ENCODE measurements at regions not wholly inside any gene's neighbourhood (a gene's known extent, or its start where the extent isn't known, plus 50 kb on each side); places are given as distances from the start of the nearest gene placed in this dataset.

DNA sequence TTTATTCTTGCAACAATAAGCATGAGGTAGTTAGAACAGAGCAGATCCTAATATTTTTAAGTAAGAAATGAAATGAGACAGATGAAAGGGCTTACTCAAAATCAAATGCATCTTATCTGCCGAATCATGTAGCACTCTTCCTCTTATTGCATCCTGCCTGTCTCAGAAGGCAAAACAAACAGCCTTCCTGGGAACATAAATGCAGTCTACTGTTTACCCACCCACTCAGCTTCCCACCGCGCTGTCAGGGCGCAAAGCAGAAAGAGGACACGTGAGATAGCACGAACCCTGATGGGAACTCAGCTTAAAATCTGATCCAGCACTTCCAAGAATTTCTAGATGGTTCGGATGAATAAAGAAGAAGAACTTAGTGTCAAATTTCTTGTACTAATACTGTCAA is 114.4 kb upstream of the CDK1 start:
- peak; percentile 8 to 19 (median 13) for DNase-seq

DNA sequence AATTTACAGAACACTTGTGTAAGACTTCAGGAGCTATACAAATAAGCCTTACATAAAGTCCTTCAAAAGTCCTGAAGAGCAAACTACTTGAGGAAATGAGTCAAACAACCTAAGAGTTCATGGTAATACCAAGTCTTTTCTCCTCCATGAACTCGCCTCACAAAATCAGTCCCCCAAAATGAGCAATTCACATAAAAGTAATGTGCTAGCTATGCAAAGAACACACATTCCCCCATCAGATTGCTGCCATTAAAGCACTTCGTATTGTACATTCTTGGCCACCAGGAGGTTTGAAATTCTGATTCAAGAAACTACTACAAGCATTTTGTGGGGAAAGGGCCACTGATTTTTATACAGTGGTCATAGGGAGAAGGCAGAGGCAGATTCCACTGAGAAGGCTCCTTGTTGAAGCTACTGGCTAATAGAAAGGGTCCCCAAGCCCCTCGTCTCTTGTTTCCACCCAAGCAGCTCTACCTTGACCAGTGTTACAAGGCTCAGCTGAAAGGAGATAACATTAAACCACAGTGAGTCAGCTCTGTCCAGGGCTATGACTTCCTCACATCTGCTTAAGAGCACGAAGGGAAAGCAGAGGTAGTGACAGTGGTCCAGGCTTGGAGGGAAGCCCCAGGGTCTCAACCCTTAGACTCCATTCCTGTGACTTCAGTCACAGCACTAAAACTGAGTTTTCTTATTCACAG is 115.2 kb upstream of the CDK1 start:
- DNase-seq = peak in 1 of 3 donors; percentile 19

GRCh38 chr10:60661637-60662036 is 116.6 kb upstream of the CDK1 start:
- no peak for DNase-seq

GRCh38 chr10:60660625-60661024 is 117.7 kb upstream of the CDK1 start:
- DNase-seq = no peak

DNA sequence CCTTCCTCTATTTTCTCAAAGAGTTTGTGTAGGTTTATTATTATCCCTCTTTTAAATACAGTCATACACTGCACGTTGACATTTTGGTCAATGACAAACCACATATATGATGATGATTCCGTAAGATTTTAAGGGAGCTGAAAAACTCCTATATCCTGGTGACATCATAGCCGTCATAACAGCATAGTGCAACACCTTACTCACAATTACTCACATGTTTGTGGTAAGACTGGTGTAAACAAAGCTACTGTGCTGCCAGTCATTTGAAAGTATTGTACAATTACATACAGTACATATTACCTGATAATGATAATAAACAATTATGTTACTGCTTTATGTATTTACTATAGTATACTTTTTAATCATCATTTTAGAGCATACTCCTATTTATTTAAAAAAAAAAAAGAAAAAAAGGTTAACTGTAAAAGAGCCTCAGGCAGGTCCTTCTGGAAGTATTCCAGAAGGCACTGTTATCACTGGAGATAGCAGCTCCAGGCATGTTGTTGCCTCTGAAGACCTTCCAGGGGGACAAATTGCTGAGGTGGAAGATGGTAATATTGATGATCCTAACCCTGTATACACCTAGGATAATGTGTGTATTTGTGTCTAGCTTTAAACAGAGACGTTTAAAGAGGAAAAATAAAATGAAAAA is 123.3 kb upstream of the CDK1 start:
- DNase-seq = peak in 1 of 3 donors; percentile 20

DNA sequence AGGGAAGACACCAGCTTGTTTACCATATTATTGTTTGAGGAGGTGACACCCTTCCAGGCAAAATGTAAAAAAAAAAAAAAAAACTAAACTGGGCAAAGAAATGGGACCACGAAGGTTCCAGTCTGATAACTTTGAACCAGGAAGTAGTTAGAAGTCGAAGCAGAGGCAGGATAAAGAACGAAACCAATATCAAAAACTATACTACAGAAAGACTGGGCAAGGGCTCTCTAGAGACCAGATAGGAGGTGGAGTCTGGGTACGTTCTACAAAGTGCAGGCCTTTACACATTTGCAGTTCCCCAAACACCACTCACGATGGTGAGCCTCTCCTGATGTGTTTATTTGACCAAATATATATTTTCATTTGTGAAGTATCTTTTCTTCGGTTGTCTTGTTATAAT is 125.7 kb upstream of the CDK1 start:
- no peak for DNase-seq

- no peak for DNase-seq
Measured at GRCh38 chr10:60650378-60650800, 127.9 kb upstream of the CDK1 start.

DNA sequence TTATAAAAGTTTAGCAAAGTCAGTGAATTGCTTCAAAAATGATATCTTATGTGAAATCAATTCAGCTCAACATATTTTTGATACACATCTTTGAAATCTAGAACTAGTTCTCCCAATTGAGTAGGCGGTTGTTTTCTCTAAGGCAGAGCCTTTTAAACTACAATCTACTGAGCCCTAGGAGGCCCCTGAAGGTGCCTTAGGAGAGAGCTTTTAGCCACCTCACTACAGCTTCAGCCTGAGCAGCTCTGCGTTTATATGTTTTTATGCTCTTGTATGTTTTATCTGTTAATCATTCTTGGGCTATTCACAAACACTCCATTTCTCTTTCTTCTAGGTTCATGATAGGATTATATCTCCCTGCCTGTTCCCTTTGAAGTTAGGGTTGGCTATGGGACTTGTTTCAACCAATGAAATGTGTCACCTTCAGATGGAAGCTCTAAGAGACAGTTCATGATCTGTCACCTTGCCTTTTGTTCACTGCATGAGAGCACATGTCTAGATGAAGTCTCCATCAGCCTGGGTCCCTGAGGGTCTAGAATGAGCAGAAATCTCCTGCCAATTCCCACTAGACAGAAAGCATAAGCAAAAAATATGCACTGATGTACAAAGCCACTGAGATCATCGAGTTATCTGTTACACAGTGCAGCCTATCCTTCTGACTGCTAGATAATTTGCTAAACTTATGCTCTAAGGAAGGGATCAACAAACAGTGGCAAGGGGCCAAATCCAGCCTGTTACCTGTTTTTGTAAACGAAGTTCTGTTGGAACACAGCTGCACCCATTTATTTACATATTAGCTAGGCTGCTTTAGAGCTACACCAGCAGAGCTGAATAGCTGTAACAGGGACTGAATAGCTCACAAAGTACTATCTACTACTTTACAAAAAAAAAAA is 128.5 kb upstream of the CDK1 start:
- DNase-seq = no peak

- DNase-seq = no peak
Measured at GRCh38 chr10:60648761-60649160, 129.5 kb upstream of the CDK1 start.

GRCh38 chr10:60646966-60647796 is 131.1 kb upstream of the CDK1 start:
- peak; percentile 66 to 84 (median 74) for DNase-seq

DNA sequence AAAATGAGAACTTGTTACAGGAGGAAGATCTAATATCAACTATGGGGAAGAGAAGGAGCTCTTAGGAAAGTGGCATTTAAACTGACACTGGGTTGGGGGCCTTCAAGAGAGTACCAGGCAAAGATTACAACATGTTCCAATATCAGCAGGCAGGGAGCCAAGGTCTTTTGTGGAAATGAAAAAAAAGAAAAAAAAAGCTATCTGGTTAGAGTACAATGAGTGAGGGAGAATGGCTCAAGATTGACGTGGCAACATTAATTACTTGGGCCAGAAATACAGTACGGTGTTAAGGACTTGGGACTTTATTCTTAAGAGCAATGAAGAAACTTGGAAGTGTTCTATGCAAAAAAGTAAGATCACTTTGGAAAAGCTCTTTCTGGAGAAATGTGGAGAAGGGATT is 132.3 kb upstream of the CDK1 start:
- DNase-seq = no peak

DNA sequence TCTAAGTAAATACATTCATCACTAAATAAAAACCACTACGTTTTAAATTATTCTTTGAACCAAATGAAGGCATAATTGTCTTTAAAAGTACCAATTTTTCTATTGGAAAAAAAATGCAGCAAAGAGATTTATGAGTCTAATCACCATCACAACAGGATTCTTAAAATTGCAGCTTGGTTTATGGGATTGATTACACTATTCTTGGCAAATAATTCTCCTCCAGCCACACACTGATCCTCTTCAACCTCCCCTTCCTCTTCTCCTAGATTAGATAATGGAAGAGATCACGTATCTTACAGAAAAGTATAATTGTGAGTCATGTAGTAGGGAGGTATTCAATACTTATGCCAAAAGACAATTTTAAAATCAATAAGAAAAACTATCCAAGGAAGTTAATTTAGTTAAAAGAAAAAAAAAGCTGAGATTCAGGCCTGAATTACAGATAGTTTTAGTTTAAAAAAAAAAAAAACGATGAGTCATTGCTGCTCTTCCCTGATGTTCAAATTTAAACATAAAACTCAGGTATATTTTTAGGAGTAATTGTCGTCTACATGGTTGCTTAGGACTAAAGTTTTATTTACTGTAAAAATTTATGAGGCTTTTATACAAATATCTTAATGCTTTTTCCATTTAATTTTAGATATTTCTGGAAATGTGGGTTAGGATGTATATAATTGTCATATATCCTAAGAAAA is 133.7 kb upstream of the CDK1 start:
- DNase-seq = no peak

DNA sequence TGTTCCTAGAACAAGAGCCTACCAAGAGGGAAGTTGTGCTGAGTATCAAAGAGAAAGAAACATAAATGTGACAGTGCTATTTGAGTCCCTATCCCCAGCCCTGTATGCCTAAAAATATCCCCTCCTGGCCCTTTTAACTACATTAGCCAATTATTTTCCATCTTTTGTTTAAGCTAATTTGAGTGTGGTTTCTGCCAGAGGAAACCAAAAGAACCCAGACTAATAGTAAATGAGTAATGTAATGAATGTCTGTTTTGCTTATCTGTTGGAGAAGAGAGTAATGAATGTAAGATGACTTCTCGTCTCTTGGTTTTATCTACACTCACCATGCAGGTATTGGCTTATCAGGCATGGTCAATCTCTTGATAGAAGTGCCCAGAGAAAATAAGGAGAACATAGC is 134.4 kb upstream of the CDK1 start:
- no peak for DNase-seq

DNA sequence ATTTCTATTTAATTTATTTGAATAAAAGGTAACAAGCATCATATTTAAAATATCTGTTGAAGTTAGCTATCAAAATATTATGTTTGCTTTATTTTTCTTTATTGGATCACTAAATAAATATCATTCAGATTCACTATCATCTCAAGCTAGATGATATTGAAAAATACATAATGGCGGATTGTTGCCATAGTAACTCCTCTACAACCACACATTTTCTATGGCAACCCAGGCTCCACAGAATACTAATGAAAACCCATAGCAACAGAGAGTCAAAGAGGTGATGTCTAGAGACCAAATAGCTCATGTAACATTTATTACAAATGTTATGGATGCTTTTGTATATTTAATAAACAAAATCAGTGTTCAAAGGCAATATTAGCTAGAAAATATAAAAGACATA is 148.9 kb upstream of the CDK1 start:
- no peak for DNase-seq

- no peak for DNase-seq
Measured at GRCh38 chr10:60627778-60628748, 150.2 kb upstream of the CDK1 start.

- no peak for DNase-seq
Measured at GRCh38 chr10:60626037-60626436, 152.2 kb upstream of the CDK1 start.

DNA sequence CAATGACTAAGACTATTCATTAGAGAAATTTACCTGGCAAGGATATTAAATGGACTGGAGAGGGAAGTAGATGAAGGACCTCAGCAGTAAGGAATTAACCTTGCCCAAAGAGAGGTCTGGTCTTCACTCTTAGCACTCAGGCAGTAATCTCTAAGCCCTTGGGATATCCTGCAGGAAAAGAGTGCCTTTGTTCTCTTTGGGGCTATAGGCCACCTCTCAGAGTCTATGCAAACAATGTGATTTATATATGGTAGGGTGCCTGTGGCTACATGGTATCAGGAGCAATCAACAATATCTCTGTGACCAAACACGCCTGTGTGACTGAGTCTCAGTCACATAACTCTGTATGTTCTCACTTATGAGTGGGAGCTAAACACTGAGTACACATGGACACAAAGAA is 154.7 kb upstream of the CDK1 start:
- DNase-seq = no peak

DNA sequence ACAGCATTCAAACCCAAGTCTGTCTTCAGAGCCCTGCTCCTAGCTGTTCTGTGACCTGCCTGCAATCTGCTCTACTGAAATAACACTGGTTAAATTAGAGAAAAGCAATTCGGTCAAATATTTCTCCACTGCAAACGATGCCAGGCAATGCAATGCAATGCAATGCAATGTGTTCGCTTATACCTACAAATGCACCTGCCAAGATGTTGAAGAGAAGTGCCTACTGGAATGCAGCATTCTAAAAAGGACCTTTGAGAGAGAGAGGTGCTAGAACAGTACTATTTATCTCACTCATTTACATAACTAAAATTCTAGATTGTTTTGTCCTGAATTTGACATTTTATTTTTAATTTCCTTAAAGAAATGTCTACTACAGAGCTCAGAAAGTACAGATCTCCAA is 157.3 kb upstream of the CDK1 start:
- DNase-seq = no peak

- DNase-seq = no peak
Measured at GRCh38 chr10:60618861-60619260, 159.4 kb upstream of the CDK1 start.

- peak in 1 of 3 donors; percentile 8 for DNase-seq
Measured at GRCh38 chr10:60615541-60615940, 162.7 kb upstream of the CDK1 start.

- DNase-seq = no peak
Measured at GRCh38 chr10:60614363-60614762, 163.9 kb upstream of the CDK1 start.

Data from suppressor macrophage treated with lipopolysaccharide for 1 hour (primary cell).